ENCODE measurements at regions not wholly inside any gene's neighbourhood (a gene's known extent, or its start where the extent isn't known, plus 50 kb on each side); places are given as distances from the start of the nearest gene placed in this dataset.
A peak's percentile ranks its signal among the peaks of the same experiment; 100 is the strongest.

DNA sequence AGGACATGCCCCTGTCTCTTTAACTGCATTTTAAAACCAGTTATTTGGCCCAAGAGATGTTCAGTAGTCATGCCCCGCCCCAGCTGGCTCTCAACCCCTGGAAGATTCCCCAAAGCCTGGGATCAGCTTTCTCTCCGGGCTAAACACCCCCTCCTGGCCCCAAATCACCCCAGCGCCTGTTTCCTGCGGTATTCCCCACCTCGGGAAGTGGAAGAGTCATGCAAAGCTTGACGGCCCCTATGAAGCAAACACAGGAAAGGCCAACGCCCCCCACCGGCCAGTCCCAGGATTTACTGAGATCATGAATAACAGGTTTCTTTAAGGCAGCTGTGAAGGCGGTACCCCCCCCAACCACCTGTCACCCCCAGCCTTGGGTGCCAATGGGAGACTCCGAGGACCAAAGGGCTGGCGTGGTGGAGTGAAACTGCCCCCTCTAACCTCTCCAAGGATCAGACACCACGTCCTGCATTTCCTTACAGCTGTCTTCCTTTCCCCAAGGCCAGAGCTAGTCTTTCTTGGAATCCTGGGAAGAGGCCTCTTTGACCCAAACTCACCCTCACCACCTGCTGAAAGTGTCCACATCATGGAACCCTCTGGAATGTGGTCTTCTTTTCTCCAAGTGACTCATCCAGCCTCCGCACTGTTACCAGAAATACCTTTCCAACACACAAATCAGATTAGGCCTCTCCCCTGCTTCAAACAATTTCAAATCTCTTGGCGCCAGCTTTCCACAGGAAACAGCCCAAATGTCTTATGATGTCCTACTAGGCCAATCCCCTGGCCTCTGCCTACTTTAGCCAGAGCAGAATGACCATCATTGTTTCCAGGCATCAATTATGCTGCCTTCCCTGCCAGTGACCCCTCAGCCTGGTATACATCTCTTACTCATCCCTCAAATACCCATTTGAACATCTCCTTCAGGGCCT, 301.5 kb downstream of the ZEB1 start:
- no peak for DNase-seq
- TF ChIP-seq CTCF (IDR thresholded peaks at IDR 0.05; ENCODE audit: partially characterized antibody, unreplicated experiment) = no peak
- no peaks in the 10 kb centered on the region for H3K27me3 Mint-ChIP-seq (ENCODE audit: unreplicated experiment)
- no peak overlapping the region for H3K4me3 Mint-ChIP-seq (ENCODE audit: unreplicated experiment)
- peak overlapping the region; percentile 52 for H3K27ac Mint-ChIP-seq (ENCODE audit: unreplicated experiment)
- H3K9me3 Mint-ChIP-seq (ENCODE audit: unreplicated experiment) = peaks cover 3% of the 10 kb centered on the region
- peaks cover 28% of the 10 kb centered on the region for H3K4me1 Mint-ChIP-seq (ENCODE audit: low read depth, unreplicated experiment)
- H3K36me3 Mint-ChIP-seq (ENCODE audit: unreplicated experiment) = peaks cover 19% of the 10 kb centered on the region

GRCh38 chr10:31619531-31620061, 300.6 kb downstream of the ZEB1 start:
- Mint-ChIP-seq H3K27ac (ENCODE audit: unreplicated experiment) (peak overlapping the region; percentile 57), H3K4me1 (ENCODE audit: low read depth, unreplicated experiment) (peaks cover 28% of the 10 kb centered on the region)
- DNase-seq = no peak

GRCh38 chr10:31618541-31619291, 299.7 kb downstream of the ZEB1 start:
- TF ChIP-seq CTCF (IDR thresholded peaks at IDR 0.05; ENCODE audit: partially characterized antibody, unreplicated experiment) = no peak
- H3K27me3 Mint-ChIP-seq (ENCODE audit: unreplicated experiment) = no peaks in the 10 kb centered on the region
- peaks cover 3% of the 10 kb centered on the region for H3K9me3 Mint-ChIP-seq (ENCODE audit: unreplicated experiment)
- H3K27ac Mint-ChIP-seq (ENCODE audit: unreplicated experiment) = peak overlapping the region; percentile 66
- H3K4me1 Mint-ChIP-seq (ENCODE audit: low read depth, unreplicated experiment) = peaks cover 28% of the 10 kb centered on the region
- peaks cover 14% of the 10 kb centered on the region for H3K36me3 Mint-ChIP-seq (ENCODE audit: unreplicated experiment)
- peak overlapping the region; percentile 49 for H3K4me3 Mint-ChIP-seq (ENCODE audit: unreplicated experiment)
- no peak for DNase-seq

More at GRCh38 chr10:31619531-31620061, 300.6 kb downstream of the ZEB1 start:
- Mint-ChIP-seq H3K4me3 (ENCODE audit: unreplicated experiment) (peak overlapping the region; percentile 32), H3K27me3 (ENCODE audit: unreplicated experiment) (no peaks in the 10 kb centered on the region), H3K36me3 (ENCODE audit: unreplicated experiment) (peaks cover 21% of the 10 kb centered on the region), H3K9me3 (ENCODE audit: unreplicated experiment) (peaks cover 3% of the 10 kb centered on the region)
- no peak for TF ChIP-seq CTCF (IDR thresholded peaks at IDR 0.05; ENCODE audit: partially characterized antibody, unreplicated experiment)

DNA sequence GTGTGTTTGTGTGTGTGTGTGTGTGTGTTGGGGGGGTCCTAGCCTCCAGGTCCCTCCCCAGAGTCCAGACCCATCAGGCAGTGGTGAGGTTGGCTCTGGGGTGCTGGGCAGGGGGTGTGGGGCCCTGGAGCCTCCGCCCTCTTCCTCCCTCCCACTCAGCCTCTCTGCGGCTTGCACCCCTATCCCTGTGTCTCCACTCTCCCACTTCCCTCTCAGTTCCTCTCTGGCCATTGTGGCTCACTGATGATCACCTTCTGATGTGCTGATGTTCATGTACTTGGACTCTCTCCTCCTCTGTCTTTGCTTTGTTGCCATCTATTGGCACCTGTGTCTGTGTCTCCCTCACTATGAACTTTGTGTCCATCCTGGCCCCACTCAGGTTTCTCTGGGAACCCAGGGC, 298.7 kb downstream of the ZEB1 start:
- Mint-ChIP-seq H3K9me3 (ENCODE audit: unreplicated experiment) (peaks cover 3% of the 10 kb centered on the region), H3K4me3 (ENCODE audit: unreplicated experiment) (peak overlapping the region; percentile 30), H3K36me3 (ENCODE audit: unreplicated experiment) (peaks cover 14% of the 10 kb centered on the region), H3K27ac (ENCODE audit: unreplicated experiment) (peak overlapping the region; percentile 66), H3K27me3 (ENCODE audit: unreplicated experiment) (no peaks in the 10 kb centered on the region), H3K4me1 (ENCODE audit: low read depth, unreplicated experiment) (peaks cover 23% of the 10 kb centered on the region)
- DNase-seq = no peak
- no peak for TF ChIP-seq CTCF (IDR thresholded peaks at IDR 0.05; ENCODE audit: partially characterized antibody, unreplicated experiment)

Data from glutamatergic neuron (in vitro differentiated cells).